Stomach (tissue), 8 donors: ENCODE measurements at regions not wholly inside any gene's neighbourhood (a gene's known extent, or its start where the extent isn't known, plus 50 kb on each side); places are given as distances from the start of the nearest gene placed in this dataset.

Experiments
- DNase-seq, 2 donors: peaks; one replicate each; pipeline versions ENCODE4 v3.0.0 to v3.0.0-alpha.2; 2013 to 2019
- H3K27ac ChIP-seq, 5 donors: fragments of 200-600 bp in 4 of 5; sonication (generic) in 4 of 5; one replicate each; pipeline ENCODE4 v1.5.1; 2013 to 2019; ENCODE audit warnings: mild to moderate bottlenecking in 1 of 5, moderate library complexity in 1 of 5
- H3K27me3 ChIP-seq, 3 donors: fragments of 200-600 bp; sonication (generic); one replicate each; pipeline ENCODE4 v1.5.1; 2017 to 2019; ENCODE audit warnings: mixed run types in 1 of 3
- H3K36me3 ChIP-seq, 4 donors: fragments of 200-600 bp; sonication (generic); 1 replicate in 3 of 4; 2 replicates in 1 of 4; pipeline ENCODE4 v1.5.1; 2016 to 2019
- H3K4me1 ChIP-seq, 4 donors: fragments of 200-600 bp; sonication (generic); one replicate each; pipeline ENCODE4 v1.5.1; 2016 to 2019
- H3K4me3 ChIP-seq, 4 donors: fragments of 200-600 bp; sonication (generic) in 3 of 4; one replicate each; pipeline ENCODE4 v1.5.1; 2016 to 2019; ENCODE audit warnings: mild to moderate bottlenecking in 1 of 4
- H3K9me3 ChIP-seq, 4 donors: fragments of 200-600 bp; sonication (generic); one replicate each; pipeline ENCODE4 v1.5.1; 2016 to 2019
- EP300 ChIP-seq: sonication (generic); formaldehyde crosslinking; IDR thresholded peaks from one replicate; pipeline ENCODE4 v1.6.1; 2017; ENCODE audit warnings: antibody characterized with exemption
- POLR2A ChIP-seq, 4 donors: fragments of 450-650 bp; IDR thresholded peaks; one replicate each; pipeline ENCODE4 v1.6.1; 2016; ENCODE audit warnings: antibody characterized with exemption in 4 of 4, control low read depth in 2 of 4, mild to moderate bottlenecking in 1 of 4, moderate library complexity in 1 of 4
- POLR2AphosphoS5 ChIP-seq, 3 donors: sonication (generic); formaldehyde crosslinking; IDR thresholded peaks; one replicate each; pipeline ENCODE4 v1.6.1; 2016; ENCODE audit warnings: antibody characterized with exemption in 3 of 3
- WGBS, 5 donors: extraction: QIAGEN DNeasy Blood & Tissue Kit in 3 of 5; methylation state at CpG; one replicate each; pipeline versions ENCODE4 v1.1.5 to v1.1.7; 2013 to 2018; 5-methylcytosine and 5-hydroxymethylcytosine counted together
- intact Hi-C: fragments of 100-400 bp; cut with DNase I; formaldehyde crosslinking; loops from one replicate; pipeline ENCODE4 v1.15.1; 2023; ENCODE audit warnings: low total_unique reads
- TF ChIP-seq, protein P1 (sequence below), 7 experiments: fragments of 450-650 bp in 4 of 7; fragments of 200-600 bp in 3 of 7; sonication (generic) in 3 of 7; IDR thresholded peaks; one replicate each; pipeline ENCODE4 v1.5.1; 2016 to 2019; ENCODE audit warnings: antibody characterized with exemption in 7 of 7, control low read depth in 2 of 7, mild to moderate bottlenecking in 1 of 7
- donor health status: healthy with polysubstance abuse.
- donor health status: Bipolar disorder and iron deficiency.
- donor health status: healthy.

DNA sequence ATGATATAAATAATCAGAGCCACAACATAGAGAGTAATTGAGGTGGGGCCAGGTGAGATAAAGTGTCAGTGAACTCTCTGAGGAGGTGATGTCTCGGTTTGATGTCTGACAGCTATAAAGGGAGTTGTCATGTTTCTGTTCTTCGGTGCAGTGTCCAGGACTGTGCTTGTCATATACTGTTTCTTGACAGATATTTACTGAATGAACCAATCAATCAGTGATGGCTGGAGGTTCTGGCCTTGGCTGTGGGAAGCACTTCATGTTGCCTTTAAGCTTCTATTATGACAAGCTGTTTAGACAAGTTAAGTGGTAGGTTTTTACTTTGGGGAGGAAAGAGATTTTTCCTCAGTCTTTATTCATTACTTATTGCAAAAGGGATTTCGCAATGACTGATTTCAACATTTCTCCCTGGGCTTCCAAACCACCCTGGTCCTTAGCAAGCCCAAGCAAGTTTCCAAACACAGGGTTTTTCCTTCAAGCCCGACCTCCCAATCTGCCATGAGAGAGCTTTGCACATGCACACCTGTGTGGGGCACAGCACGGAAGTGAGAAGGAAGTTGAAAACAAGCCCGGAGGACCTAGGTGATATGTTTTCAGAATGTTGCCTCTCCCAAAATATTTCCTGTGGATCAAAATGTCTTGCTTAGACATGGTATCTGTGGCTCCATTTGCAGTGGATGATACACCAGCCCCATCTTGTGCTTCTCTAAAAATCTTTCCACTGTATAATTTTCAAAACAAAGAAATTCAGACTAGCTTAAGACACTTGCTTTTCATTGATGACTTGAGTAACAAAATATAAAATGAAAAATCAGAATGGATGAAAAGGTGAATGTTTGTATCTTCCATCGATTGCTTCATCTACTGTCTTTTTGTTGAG, 567.3 kb upstream of the BTBD3 start:
- H3K4me1 ChIP-seq: no peaks in the 10 kb centered on the region
- no peak overlapping the region for H3K27ac ChIP-seq
- no peak overlapping the region for H3K4me3 ChIP-seq
- 54 to 64% (median 56%) methylated on average over 7 of the region's 7 CpGs for WGBS, 5 donors
- TF ChIP-seq POLR2AphosphoS5 (IDR thresholded peaks at IDR 0.05) (no peak), POLR2A (IDR thresholded peaks at IDR 0.05) (no peak), EP300 (no peak)
- no peaks in the 10 kb centered on the region for H3K27me3 ChIP-seq
- peak in 1 of 2 donors; percentile 25 for DNase-seq
- intact Hi-C loops: loop anchor here (10.0 kb wide), 1 partner anchor 1286 kb away; no protein-coding TSS in a partner anchor
- no peaks in the 10 kb centered on the region for H3K9me3 ChIP-seq
- no peaks in the 10 kb centered on the region for H3K36me3 ChIP-seq

- no peaks in the 10 kb centered on the region for H3K4me1 ChIP-seq
- no peak overlapping the region for H3K4me3 ChIP-seq
- H3K27ac ChIP-seq: no peak overlapping the region
- no peaks in the 10 kb centered on the region for H3K9me3 ChIP-seq
- no peak for DNase-seq
- no peaks in the 10 kb centered on the region for H3K27me3 ChIP-seq
- H3K36me3 ChIP-seq: no peaks in the 10 kb centered on the region
- intact Hi-C loops: loop anchor here (10.0 kb wide), 1 partner anchor 1287 kb away; no protein-coding TSS in a partner anchor
- no peak for TF ChIP-seq POLR2A (IDR thresholded peaks at IDR 0.05)
Observed at GRCh38 chr20:11352041-11352440, 565.7 kb upstream of the BTBD3 start.

DNA sequence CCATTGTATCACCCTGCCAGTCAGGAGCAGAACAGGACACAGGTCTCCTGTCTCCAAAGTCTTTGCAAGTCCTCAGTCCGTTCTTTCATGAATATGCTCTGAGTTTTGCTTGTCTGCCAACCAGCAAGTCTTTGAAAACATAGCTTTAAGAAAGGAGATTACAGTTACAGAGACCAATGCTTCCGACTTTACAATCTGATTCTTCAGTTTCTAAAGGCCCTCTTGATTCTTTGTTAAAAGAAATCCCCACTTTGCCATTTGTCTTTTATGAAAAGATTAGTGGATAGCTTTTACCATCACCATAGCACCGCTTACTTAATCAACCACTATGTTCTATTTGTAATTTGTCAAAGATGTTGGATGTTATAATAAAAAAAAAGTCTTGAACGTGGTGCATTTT, 562.8 kb upstream of the BTBD3 start:
- H3K4me3 ChIP-seq: no peak overlapping the region
- no peak for TF ChIP-seq EP300
- TF ChIP-seq POLR2A (IDR thresholded peaks at IDR 0.05): no peak
- TF ChIP-seq, protein P1, sequence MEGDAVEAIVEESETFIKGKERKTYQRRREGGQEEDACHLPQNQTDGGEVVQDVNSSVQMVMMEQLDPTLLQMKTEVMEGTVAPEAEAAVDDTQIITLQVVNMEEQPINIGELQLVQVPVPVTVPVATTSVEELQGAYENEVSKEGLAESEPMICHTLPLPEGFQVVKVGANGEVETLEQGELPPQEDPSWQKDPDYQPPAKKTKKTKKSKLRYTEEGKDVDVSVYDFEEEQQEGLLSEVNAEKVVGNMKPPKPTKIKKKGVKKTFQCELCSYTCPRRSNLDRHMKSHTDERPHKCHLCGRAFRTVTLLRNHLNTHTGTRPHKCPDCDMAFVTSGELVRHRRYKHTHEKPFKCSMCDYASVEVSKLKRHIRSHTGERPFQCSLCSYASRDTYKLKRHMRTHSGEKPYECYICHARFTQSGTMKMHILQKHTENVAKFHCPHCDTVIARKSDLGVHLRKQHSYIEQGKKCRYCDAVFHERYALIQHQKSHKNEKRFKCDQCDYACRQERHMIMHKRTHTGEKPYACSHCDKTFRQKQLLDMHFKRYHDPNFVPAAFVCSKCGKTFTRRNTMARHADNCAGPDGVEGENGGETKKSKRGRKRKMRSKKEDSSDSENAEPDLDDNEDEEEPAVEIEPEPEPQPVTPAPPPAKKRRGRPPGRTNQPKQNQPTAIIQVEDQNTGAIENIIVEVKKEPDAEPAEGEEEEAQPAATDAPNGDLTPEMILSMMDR (IDR thresholded peaks at IDR 0.05): no peak
- no peak for TF ChIP-seq POLR2AphosphoS5 (IDR thresholded peaks at IDR 0.05)
- H3K4me1 ChIP-seq: no peaks in the 10 kb centered on the region
- H3K27me3 ChIP-seq: no peaks in the 10 kb centered on the region
- DNase-seq: no peak
- H3K27ac ChIP-seq: no peak overlapping the region
- intact Hi-C loops: loop anchor here (10.0 kb wide), 1 partner anchor 1290 kb away; no protein-coding TSS in a partner anchor
- H3K36me3 ChIP-seq: no peaks in the 10 kb centered on the region
- no peaks in the 10 kb centered on the region for H3K9me3 ChIP-seq
- 73 to 85% (median 81%) methylated on average over 4 of the region's 4 CpGs for WGBS, 5 donors

DNA sequence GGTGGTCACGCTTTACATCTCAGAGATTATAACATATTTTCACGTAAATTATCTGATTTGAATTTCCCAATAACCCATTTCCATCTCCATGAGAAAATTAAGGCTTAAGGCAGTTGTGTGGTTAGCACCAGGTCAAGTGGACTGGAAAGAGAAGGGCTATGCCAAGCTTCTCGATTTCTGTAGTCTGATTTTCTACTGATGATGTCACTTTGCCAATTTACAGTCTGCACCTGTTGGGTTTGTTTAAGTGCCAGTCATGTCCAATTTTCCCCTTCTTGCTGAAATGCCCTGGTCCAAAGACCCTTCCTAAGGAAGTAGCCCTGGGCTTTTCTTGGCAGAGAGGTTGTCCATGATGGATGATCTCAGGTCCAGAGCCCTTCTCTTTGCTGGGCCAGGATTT, 562.3 kb upstream of the BTBD3 start:
- TF ChIP-seq POLR2AphosphoS5 (IDR thresholded peaks at IDR 0.05) (no peak), POLR2A (IDR thresholded peaks at IDR 0.05) (no peak), EP300 (no peak)
- TF ChIP-seq, protein P1 (IDR thresholded peaks at IDR 0.05): no peak
- H3K36me3 ChIP-seq: no peaks in the 10 kb centered on the region
- DNase-seq: no peak
- no peaks in the 10 kb centered on the region for H3K9me3 ChIP-seq
- H3K27me3 ChIP-seq: no peaks in the 10 kb centered on the region
- WGBS, 5 donors: 76 to 93% (median 83%) methylated on average over 3 of the region's 3 CpGs
- no peak overlapping the region for H3K27ac ChIP-seq
- no peaks in the 10 kb centered on the region for H3K4me1 ChIP-seq
- intact Hi-C loops: loop anchor here (10.0 kb wide), 1 partner anchor 1291 kb away; no protein-coding TSS in a partner anchor
- no peak overlapping the region for H3K4me3 ChIP-seq

GRCh38 chr20:11356061-11356460, 561.6 kb upstream of the BTBD3 start:
- no peaks in the 10 kb centered on the region for H3K27me3 ChIP-seq
- TF ChIP-seq POLR2A (IDR thresholded peaks at IDR 0.05): no peak
- TF ChIP-seq POLR2AphosphoS5 (IDR thresholded peaks at IDR 0.05): no peak
- no peak for TF ChIP-seq EP300
- no peak for DNase-seq
- no peaks in the 10 kb centered on the region for H3K9me3 ChIP-seq
- no peak overlapping the region for H3K27ac ChIP-seq
- intact Hi-C loops: loop anchor here (10.0 kb wide), 1 partner anchor 1291 kb away; no protein-coding TSS in a partner anchor
- WGBS, 5 donors: 64 to 88% (median 71%) methylated on average over 3 of the region's 3 CpGs
- no peak overlapping the region for H3K4me3 ChIP-seq
- H3K36me3 ChIP-seq: no peaks in the 10 kb centered on the region
- no peaks in the 10 kb centered on the region for H3K4me1 ChIP-seq

DNA sequence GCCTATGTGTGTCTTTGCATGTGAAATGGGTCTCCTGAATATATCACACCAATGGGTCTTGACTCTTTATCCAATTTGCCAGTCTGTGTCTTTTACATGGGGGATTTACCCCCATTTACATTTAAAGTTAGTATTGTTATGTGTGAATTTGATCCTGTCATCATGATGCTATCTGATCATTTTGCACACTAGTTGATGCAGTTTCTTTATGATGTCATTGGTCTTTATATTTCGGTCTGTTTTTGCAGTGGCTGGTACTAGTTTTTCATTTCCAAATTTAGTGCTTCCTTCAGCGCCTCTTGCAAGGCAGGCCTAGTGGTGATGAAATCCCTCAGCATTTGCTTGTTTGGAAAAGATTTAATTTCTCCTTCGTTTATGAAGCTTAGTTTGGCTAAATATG, 555.2 kb upstream of the BTBD3 start:
- H3K4me1 ChIP-seq: no peaks in the 10 kb centered on the region
- no peaks in the 10 kb centered on the region for H3K36me3 ChIP-seq
- no peaks in the 10 kb centered on the region for H3K9me3 ChIP-seq
- no peaks in the 10 kb centered on the region for H3K27me3 ChIP-seq
- H3K27ac ChIP-seq: no peak overlapping the region
- TF ChIP-seq POLR2AphosphoS5 (IDR thresholded peaks at IDR 0.05) (no peak), EP300 (no peak), POLR2A (IDR thresholded peaks at IDR 0.05) (no peak)
- TF ChIP-seq, protein P1 (IDR thresholded peaks at IDR 0.05): no peak
- 53 to 80% (median 72%) methylated on average over 3 of the region's 3 CpGs for WGBS, 5 donors
- no peak overlapping the region for H3K4me3 ChIP-seq
- intact Hi-C loops: no loop called here
- DNase-seq: no peak
